HL-60 (cell line): ENCODE measurements at regions not wholly inside any gene's neighbourhood (a gene's known extent, or its start where the extent isn't known, plus 50 kb on each side); places are given as distances from the start of the nearest gene placed in this dataset.
A peak's percentile ranks its signal among the peaks of the same experiment; 100 is the strongest.
"Not testable (repeated sequence)": the region's sequence is repeated elsewhere in the genome, so short reads cannot be mapped to it uniquely, and the experiment has no call there.

Experiments
- DNase-seq, 2 experiments: peaks; one replicate each; pipeline ENCODE4 v3.0.0-alpha.2; 2010 to 2020; ENCODE audit warnings: low read depth in 1 of 2, low spot score in 1 of 2
- H3K27ac ChIP-seq: fragments of 250-450 bp; sonication (Bioruptor Pico); replicated peaks from 2 replicates; pipeline ENCODE4 v1.5.1; 2020; ENCODE audit warnings: mild to moderate bottlenecking, moderate library complexity
- H3K27me3 ChIP-seq: fragments of 250-450 bp; sonication (Bioruptor Pico); 2 replicates; pipeline ENCODE4 v1.5.1; 2021; ENCODE audit warnings: mild to moderate bottlenecking, moderate library complexity; ENCODE audit not compliant: insufficient read depth, poor library complexity, severe bottlenecking
- H3K4me3 ChIP-seq: replicated peaks from 2 replicates; pipeline ENCODE4 v1.5.1; 2011; ENCODE audit warnings: mild to moderate bottlenecking, control low read depth, low read length; ENCODE audit not compliant: insufficient read depth

- not testable (repeated sequence) for H3K4me3 ChIP-seq, H3K27ac ChIP-seq, H3K27me3 ChIP-seq, DNase-seq
Observed at GRCh38 chr22:11795979-11796378, 3732.0 kb upstream of the OR11H1 start.

GRCh38 chr22:11815481-11815880 lies 3712.5 kb upstream of the OR11H1 start:
- not testable (repeated sequence) for H3K4me3 ChIP-seq, H3K27me3 ChIP-seq, H3K27ac ChIP-seq
- peak in 1 of 2 experiments; percentile 7 for DNase-seq

- not testable (repeated sequence) for H3K4me3 ChIP-seq, H3K27ac ChIP-seq, DNase-seq, H3K27me3 ChIP-seq
Observed at GRCh38 chr22:11818845-11819244, 3709.1 kb upstream of the OR11H1 start.

GRCh38 chr22:11822326-11822725 lies 3705.7 kb upstream of the OR11H1 start:
- not testable (repeated sequence) for H3K27ac ChIP-seq, H3K4me3 ChIP-seq, H3K27me3 ChIP-seq, DNase-seq

- DNase-seq, H3K27ac ChIP-seq, H3K4me3 ChIP-seq, H3K27me3 ChIP-seq: not testable (repeated sequence)
Observed at GRCh38 chr22:11825009-11825408, 3703.0 kb upstream of the OR11H1 start.

GRCh38 chr22:11826000-11826399 lies 3702.0 kb upstream of the OR11H1 start:
- H3K4me3 ChIP-seq, DNase-seq, H3K27ac ChIP-seq, H3K27me3 ChIP-seq: not testable (repeated sequence)

- not testable (repeated sequence) for H3K4me3 ChIP-seq, DNase-seq, H3K27me3 ChIP-seq, H3K27ac ChIP-seq
Observed at GRCh38 chr22:11829426-11829825, 3698.6 kb upstream of the OR11H1 start.
